Right atrium auricular region (tissue), 2 donors: ENCODE measurements at regions not wholly inside any gene's neighbourhood (a gene's known extent, or its start where the extent isn't known, plus 50 kb on each side); places are given as distances from the start of the nearest gene placed in this dataset.
"Not testable (repeated sequence)": the region's sequence is repeated elsewhere in the genome, so short reads cannot be mapped to it uniquely, and the experiment has no call there.

Source experiments
- DNase-seq: peaks from one replicate; pipeline ENCODE4 v3.0.0-alpha.2; 2019; ENCODE audit warnings: low spot score
- H3K27ac ChIP-seq, 2 donors: fragments of 200-600 bp; sonication (generic); 1 replicate in 1 of 2; 2 replicates in 1 of 2; pipeline ENCODE4 v1.5.1; 2016 to 2019
- H3K27me3 ChIP-seq, 2 donors: fragments of 200-600 bp; sonication (generic); one replicate each; pipeline versions ENCODE4 v1.5.1 to v1.6.0; 2017 to 2019
- H3K36me3 ChIP-seq: fragments of 200-600 bp; sonication (generic); one replicate; pipeline ENCODE4 v1.5.1; 2016
- H3K4me1 ChIP-seq, 2 donors: fragments of 200-600 bp; sonication (generic); one replicate each; pipeline versions ENCODE4 v1.5.1 to v1.6.0; 2017 to 2019
- H3K4me3 ChIP-seq, 2 donors: fragments of 200-600 bp; sonication (generic); 1 replicate in 1 of 2; 2 replicates in 1 of 2; pipeline ENCODE4 v1.5.1; 2017 to 2019; ENCODE audit warnings: mild to moderate bottlenecking in 1 of 2, moderate library complexity in 1 of 2
- H3K9me3 ChIP-seq, 2 donors: fragments of 200-600 bp; sonication (generic); one replicate each; pipeline ENCODE4 v1.5.1; 2019
- TF ChIP-seq, protein P1 (sequence below), 2 donors: fragments of 200-600 bp; sonication (generic); IDR thresholded peaks; one replicate each; pipeline ENCODE4 v1.5.1; 2019; ENCODE audit warnings: antibody characterized with exemption in 2 of 2

GRCh38 chr19:28694812-28695211 lies 518.1 kb downstream of the UQCRFS1 start:
- Histone ChIP-seq H3K36me3 (no peaks in the 10 kb centered on the region), H3K27me3 (no peaks in the 10 kb centered on the region), H3K4me1 (no peaks in the 10 kb centered on the region), H3K4me3 (no peak overlapping the region), H3K9me3 (no peaks in the 10 kb centered on the region), H3K27ac (no peak overlapping the region)
- TF ChIP-seq, protein P1, sequence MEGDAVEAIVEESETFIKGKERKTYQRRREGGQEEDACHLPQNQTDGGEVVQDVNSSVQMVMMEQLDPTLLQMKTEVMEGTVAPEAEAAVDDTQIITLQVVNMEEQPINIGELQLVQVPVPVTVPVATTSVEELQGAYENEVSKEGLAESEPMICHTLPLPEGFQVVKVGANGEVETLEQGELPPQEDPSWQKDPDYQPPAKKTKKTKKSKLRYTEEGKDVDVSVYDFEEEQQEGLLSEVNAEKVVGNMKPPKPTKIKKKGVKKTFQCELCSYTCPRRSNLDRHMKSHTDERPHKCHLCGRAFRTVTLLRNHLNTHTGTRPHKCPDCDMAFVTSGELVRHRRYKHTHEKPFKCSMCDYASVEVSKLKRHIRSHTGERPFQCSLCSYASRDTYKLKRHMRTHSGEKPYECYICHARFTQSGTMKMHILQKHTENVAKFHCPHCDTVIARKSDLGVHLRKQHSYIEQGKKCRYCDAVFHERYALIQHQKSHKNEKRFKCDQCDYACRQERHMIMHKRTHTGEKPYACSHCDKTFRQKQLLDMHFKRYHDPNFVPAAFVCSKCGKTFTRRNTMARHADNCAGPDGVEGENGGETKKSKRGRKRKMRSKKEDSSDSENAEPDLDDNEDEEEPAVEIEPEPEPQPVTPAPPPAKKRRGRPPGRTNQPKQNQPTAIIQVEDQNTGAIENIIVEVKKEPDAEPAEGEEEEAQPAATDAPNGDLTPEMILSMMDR (IDR thresholded peaks at IDR 0.05), result no peak
- DNase-seq, result no peak

DNA sequence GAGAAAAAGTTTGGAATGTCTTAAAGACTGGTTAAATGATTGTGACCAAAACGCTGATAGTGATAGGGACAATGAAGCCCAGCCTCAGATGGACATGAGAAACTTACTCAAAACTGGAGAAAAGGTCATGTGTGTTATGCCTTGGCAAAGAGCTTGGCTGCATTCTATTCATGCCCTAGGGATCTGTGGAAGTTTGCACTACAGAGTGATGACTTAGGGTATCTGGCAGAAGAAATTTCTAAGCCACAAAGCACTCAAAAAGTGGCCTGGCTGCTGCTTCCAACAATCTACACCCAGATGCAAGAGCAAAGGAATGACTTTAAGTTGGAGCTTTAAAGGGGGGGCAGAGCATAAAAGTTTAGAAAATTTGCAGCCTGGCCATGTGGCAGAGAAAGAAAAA lies 521.3 kb downstream of the UQCRFS1 start:
- Histone ChIP-seq H3K4me1 (no peaks in the 10 kb centered on the region), H3K4me3 (no peak overlapping the region), H3K9me3 (no peaks in the 10 kb centered on the region), H3K27me3 (no peaks in the 10 kb centered on the region), H3K36me3 (no peaks in the 10 kb centered on the region), H3K27ac (no peak overlapping the region)
- no peak for DNase-seq
- TF ChIP-seq, protein P1 (IDR thresholded peaks at IDR 0.05), result no peak

DNA sequence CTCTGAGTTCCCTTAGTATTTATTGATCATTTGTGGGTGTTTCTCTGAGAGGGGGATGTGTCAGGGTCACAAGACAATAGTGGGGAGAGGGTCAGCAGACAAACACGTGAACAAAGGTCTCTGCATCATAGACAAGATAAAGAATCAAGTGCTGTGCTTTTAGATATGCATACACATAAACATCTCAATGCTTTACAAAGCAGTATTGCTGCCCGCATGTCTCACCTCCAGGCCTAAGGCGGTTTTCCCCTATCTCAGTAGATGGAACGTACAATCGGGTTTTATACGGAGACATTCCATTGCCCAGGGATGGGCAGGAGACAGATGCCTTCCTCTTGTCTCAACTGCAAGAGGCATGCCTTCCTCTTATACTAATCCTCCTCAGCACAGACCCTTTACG lies 523.5 kb downstream of the UQCRFS1 start:
- not testable (repeated sequence) for H3K9me3 ChIP-seq, H3K4me1 ChIP-seq, H3K27me3 ChIP-seq, H3K4me3 ChIP-seq, H3K36me3 ChIP-seq, H3K27ac ChIP-seq, DNase-seq

GRCh38 chr19:28687296-28687695 lies 525.7 kb downstream of the UQCRFS1 start:
- Histone ChIP-seq H3K4me1 (no peaks in the 10 kb centered on the region), H3K36me3 (no peaks in the 10 kb centered on the region)

GRCh38 chr19:28686756-28687155 lies 526.2 kb downstream of the UQCRFS1 start:
- Histone ChIP-seq H3K36me3 (no peaks in the 10 kb centered on the region), H3K4me1 (no peaks in the 10 kb centered on the region), H3K27ac (no peak overlapping the region), H3K4me3 (no peak overlapping the region), H3K27me3 (no peaks in the 10 kb centered on the region), H3K9me3 (no peaks in the 10 kb centered on the region)
- no peak for DNase-seq
- TF ChIP-seq, protein P1 (IDR thresholded peaks at IDR 0.05), result no peak

More at GRCh38 chr19:28687296-28687695, 525.7 kb downstream of the UQCRFS1 start:
- TF ChIP-seq, protein P1 (IDR thresholded peaks at IDR 0.05), result no peak
- H3K27me3 ChIP-seq, result no peaks in the 10 kb centered on the region
- no peak overlapping the region for H3K27ac ChIP-seq
- DNase-seq, result no peak
- H3K4me3 ChIP-seq, result no peak overlapping the region
- H3K9me3 ChIP-seq, result no peaks in the 10 kb centered on the region

GRCh38 chr19:28685802-28686201 lies 527.1 kb downstream of the UQCRFS1 start:
- H3K4me1 ChIP-seq, result no peaks in the 10 kb centered on the region
- no peak for DNase-seq
- H3K9me3 ChIP-seq, result no peaks in the 10 kb centered on the region
- H3K27me3 ChIP-seq, result no peaks in the 10 kb centered on the region
- no peaks in the 10 kb centered on the region for H3K36me3 ChIP-seq
- H3K27ac ChIP-seq, result no peak overlapping the region
- no peak overlapping the region for H3K4me3 ChIP-seq
- TF ChIP-seq, protein P1 (IDR thresholded peaks at IDR 0.05), result no peak

GRCh38 chr19:28685077-28685476 lies 527.9 kb downstream of the UQCRFS1 start:
- not testable (repeated sequence) for H3K9me3 ChIP-seq, H3K27me3 ChIP-seq, H3K4me3 ChIP-seq, DNase-seq, H3K4me1 ChIP-seq, H3K36me3 ChIP-seq, H3K27ac ChIP-seq
